OCI-LY1 (cell line): ENCODE measurements at regions not wholly inside any gene's neighbourhood (a gene's known extent, or its start where the extent isn't known, plus 50 kb on each side); places are given as distances from the start of the nearest gene placed in this dataset.

Experiments
- H2AFZ ChIP-seq: fragments of 200-600 bp; sonication (generic), shearing (Covaris generic); 2 replicates; pipeline ENCODE4 v1.6.0; 2014; ENCODE audit warnings: antibody characterized with exemption, mild to moderate bottlenecking, low read length
- H3F3A ChIP-seq: fragments of 200-600 bp; sonication (generic), shearing (Covaris generic); 2 replicates; pipeline ENCODE4 v1.6.0; 2014; ENCODE audit warnings: mild to moderate bottlenecking, antibody characterized with exemption, low read length, moderate library complexity; ENCODE audit not compliant: insufficient read depth
- H3K27ac ChIP-seq: fragments of 200-600 bp; sonication (generic); 2 replicates; pipeline ENCODE4 v1.5.1; 2014; ENCODE audit warnings: low read length, mixed run types, mild to moderate bottlenecking, low read depth; ENCODE audit not compliant: poor library complexity, severe bottlenecking
- H3K27me3 ChIP-seq: fragments of 200-600 bp; sonication (generic); 2 replicates; pipeline ENCODE4 v1.6.0; 2014; ENCODE audit warnings: antibody characterized with exemption, mild to moderate bottlenecking, low read length, moderate library complexity; ENCODE audit not compliant: insufficient read depth
- H3K36me3 ChIP-seq: fragments of 200-600 bp; sonication (generic); 2 replicates; pipeline ENCODE4 v1.6.1; 2014; ENCODE audit warnings: mild to moderate bottlenecking, antibody characterized with exemption, low read length, moderate library complexity, mixed read lengths; ENCODE audit not compliant: insufficient read depth
- H3K4me1 ChIP-seq: fragments of 200-600 bp; sonication (generic); 2 replicates; pipeline ENCODE4 v1.5.1; 2014; ENCODE audit warnings: mild to moderate bottlenecking, low read length, moderate library complexity; ENCODE audit not compliant: insufficient read depth, severe bottlenecking
- H3K4me2 ChIP-seq: fragments of 200-600 bp; sonication (generic), shearing (Covaris generic); 2 replicates; pipeline ENCODE4 v1.6.1; 2014; ENCODE audit warnings: low read length
- H3K4me3 ChIP-seq: fragments of 200-600 bp; sonication (generic); 2 replicates; pipeline ENCODE4 v1.5.1; 2014; ENCODE audit warnings: low read length, low read depth, mild to moderate bottlenecking, mixed read lengths; ENCODE audit not compliant: poor library complexity, severe bottlenecking
- H3K79me2 ChIP-seq: fragments of 200-600 bp; shearing (Covaris generic); 2 replicates; pipeline ENCODE4 v1.6.1; 2016; ENCODE audit warnings: mixed run types, low read length, mixed read lengths; ENCODE audit not compliant: insufficient read depth
- H3K9ac ChIP-seq: fragments of 200-600 bp; sonication (generic), shearing (Covaris generic); 2 replicates; pipeline ENCODE4 v1.6.1; 2014; ENCODE audit warnings: mild to moderate bottlenecking, low read length, mixed read lengths
- H3K9me2 ChIP-seq: fragments of 200-600 bp; sonication (generic), shearing (Covaris generic); 2 replicates; pipeline ENCODE4 v1.6.1; 2014; ENCODE audit warnings: low read depth, mild to moderate bottlenecking, low read length, mixed read lengths
- H3K9me3 ChIP-seq: fragments of 200-600 bp; shearing (Covaris generic); 2 replicates; pipeline ENCODE4 v1.6.1; 2014; ENCODE audit warnings: low read length, mixed read lengths
- H4K20me1 ChIP-seq: fragments of 200-600 bp; sonication (generic), shearing (Covaris generic); 2 replicates; pipeline ENCODE4 v1.6.0; 2016; ENCODE audit warnings: mild to moderate bottlenecking, low read length; ENCODE audit not compliant: insufficient read depth
- CTCF ChIP-seq: fragments of 200-600 bp; sonication (generic), shearing (Covaris generic); IDR thresholded peaks from 2 replicates; pipeline ENCODE4 v1.5.1; 2017; ENCODE audit warnings: mild to moderate bottlenecking, antibody characterized with exemption, low read length, moderate library complexity, mixed read lengths
- EZH2 ChIP-seq: fragments of 200-600 bp; sonication (generic), shearing (Covaris generic); IDR thresholded peaks from 2 replicates; pipeline ENCODE4 v1.8.0; 2017; ENCODE audit warnings: borderline replicate concordance, mixed run types, mild to moderate bottlenecking, antibody characterized with exemption, low read length, moderate library complexity, mixed read lengths

DNA sequence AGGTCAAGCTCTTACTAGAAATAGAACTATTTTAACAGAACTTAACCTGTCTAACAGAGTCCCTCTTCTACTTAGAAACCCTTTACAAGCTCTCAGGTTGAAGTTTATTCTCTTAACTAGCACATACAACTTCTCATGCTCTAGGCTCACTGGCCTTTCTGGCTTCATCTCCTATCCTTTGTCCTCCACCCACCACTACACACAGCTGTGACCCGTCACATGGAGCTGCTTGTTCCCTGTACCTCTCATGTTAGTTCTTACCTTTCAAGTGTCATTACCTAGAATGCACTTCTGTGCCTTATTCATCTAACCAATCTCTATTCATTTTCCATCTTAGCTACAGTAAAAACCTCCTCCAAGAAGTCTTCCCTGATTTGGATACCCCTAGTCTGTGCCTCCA lies 89.4 kb upstream of the APC start:
- H3K36me3 ChIP-seq = no peaks in the 10 kb centered on the region
- no peak overlapping the region for H3K4me2 ChIP-seq
- H3K9me2 ChIP-seq = no peaks in the 10 kb centered on the region
- no peak overlapping the region for H3K4me3 ChIP-seq
- no peak overlapping the region for H3K9ac ChIP-seq
- H3K27me3 ChIP-seq = no peaks in the 10 kb centered on the region
- no peaks in the 10 kb centered on the region for H3F3A ChIP-seq
- no peak overlapping the region for H3K27ac ChIP-seq
- H3K9me3 ChIP-seq = no peaks in the 10 kb centered on the region
- no peaks in the 10 kb centered on the region for H3K4me1 ChIP-seq
- H2AFZ ChIP-seq = no peak overlapping the region
- H4K20me1 ChIP-seq = no peaks in the 10 kb centered on the region
- TF ChIP-seq EZH2 = no peak
- no peak for TF ChIP-seq CTCF
- H3K79me2 ChIP-seq = no peaks in the 10 kb centered on the region

GRCh38 chr5:112649882-112650281 lies 87.8 kb upstream of the APC start:
- H3K9me3 ChIP-seq = no peaks in the 10 kb centered on the region
- no peak overlapping the region for H3K9ac ChIP-seq
- H3F3A ChIP-seq = no peaks in the 10 kb centered on the region
- H3K79me2 ChIP-seq = no peaks in the 10 kb centered on the region
- no peaks in the 10 kb centered on the region for H3K36me3 ChIP-seq
- no peaks in the 10 kb centered on the region for H3K9me2 ChIP-seq
- TF ChIP-seq EZH2 = no peak
- TF ChIP-seq CTCF = no peak
- H3K27ac ChIP-seq = no peak overlapping the region
- H2AFZ ChIP-seq = no peak overlapping the region
- no peaks in the 10 kb centered on the region for H4K20me1 ChIP-seq
- no peaks in the 10 kb centered on the region for H3K4me1 ChIP-seq
- no peaks in the 10 kb centered on the region for H3K27me3 ChIP-seq
- no peak overlapping the region for H3K4me3 ChIP-seq
- H3K4me2 ChIP-seq = no peak overlapping the region

DNA sequence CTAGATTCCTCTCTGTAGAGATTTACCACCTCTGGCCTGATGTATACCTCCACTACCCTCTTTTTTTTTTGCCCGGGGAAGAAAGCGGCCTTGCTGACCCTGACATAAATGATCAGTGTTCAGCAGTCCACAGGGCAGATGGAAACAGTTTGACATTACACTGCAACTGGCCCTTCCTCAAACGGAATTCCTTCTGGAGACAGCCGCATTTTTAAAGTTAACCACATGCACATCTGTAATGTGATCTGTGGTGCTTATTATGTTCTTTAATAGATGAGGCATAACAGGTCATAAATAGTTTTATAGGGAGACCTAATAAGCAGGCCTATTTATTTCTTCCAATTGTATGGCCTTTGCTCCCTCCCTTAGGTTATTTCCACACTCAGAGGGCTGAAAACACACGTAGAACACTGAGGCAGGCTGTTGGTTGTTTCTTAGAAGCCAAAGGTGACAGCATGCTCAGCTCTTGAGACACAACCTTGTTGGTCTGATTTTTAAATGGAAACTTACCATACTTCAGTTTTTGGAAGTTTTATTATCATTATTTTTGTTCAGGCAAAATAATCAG lies 84.0 kb upstream of the APC start:
- no peaks in the 10 kb centered on the region for H3F3A ChIP-seq
- TF ChIP-seq CTCF (no peak), EZH2 (no peak)
- H3K4me2 ChIP-seq = no peak overlapping the region
- no peaks in the 10 kb centered on the region for H3K36me3 ChIP-seq
- H3K4me1 ChIP-seq = no peaks in the 10 kb centered on the region
- no peaks in the 10 kb centered on the region for H3K27me3 ChIP-seq
- H3K9me3 ChIP-seq = no peaks in the 10 kb centered on the region
- H3K9me2 ChIP-seq = no peaks in the 10 kb centered on the region
- H2AFZ ChIP-seq = no peak overlapping the region
- H4K20me1 ChIP-seq = no peaks in the 10 kb centered on the region
- no peak overlapping the region for H3K27ac ChIP-seq
- H3K9ac ChIP-seq = no peak overlapping the region
- no peaks in the 10 kb centered on the region for H3K79me2 ChIP-seq
- no peak overlapping the region for H3K4me3 ChIP-seq
